Activated T-cell treated with anti-CD3 and anti-CD28 coated beads for 1 hour (primary cell): ENCODE measurements at regions not wholly inside any gene's neighbourhood (a gene's known extent, or its start where the extent isn't known, plus 50 kb on each side); places are given as distances from the start of the nearest gene placed in this dataset.

Source experiments
- DNase-seq: peaks from one replicate; pipeline ENCODE4 v3.0.0-alpha.2; 2020; ENCODE audit warnings: low read depth

DNA sequence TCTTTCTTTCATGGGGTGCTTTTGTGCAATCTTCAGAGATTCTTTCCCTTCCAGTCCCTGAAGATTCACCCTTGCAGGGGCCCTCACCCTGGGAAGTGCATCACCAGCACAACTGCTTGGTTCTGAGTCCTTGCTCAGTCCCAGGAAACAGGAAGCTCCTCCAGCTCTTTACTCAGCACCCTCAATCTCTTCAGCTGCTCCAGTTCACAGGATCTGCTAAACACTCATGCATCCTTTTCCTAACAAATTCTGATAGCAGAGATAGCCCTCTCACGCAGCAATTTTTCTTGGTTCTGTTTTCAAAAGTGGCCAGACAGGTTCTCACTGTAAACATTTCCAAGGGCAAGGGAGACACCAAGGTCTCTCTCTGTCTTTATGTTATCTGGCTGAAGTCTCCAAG, 823.1 kb downstream of the LIG4 start:
- DNase-seq, result no peak

DNA sequence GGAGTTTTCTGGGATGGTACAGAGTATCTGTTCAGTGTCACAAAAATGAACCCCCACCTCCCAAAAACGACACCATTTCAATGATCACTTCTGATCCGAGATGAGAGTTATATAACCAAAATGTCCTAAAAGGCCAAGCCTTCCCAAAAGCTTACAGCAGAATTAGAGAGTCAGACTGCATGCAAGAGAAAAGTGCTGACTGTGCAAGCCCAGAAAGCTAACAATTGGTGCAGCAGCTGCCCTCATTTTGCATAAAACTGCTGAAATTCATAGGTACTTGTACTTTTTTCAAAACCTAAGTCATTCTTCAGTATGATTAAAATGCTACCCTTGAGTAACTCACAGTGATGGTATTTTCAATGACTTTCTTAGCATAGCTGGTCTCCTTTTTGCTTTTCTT, 819.6 kb upstream of the ARGLU1 start:
- DNase-seq, result no peak

DNA sequence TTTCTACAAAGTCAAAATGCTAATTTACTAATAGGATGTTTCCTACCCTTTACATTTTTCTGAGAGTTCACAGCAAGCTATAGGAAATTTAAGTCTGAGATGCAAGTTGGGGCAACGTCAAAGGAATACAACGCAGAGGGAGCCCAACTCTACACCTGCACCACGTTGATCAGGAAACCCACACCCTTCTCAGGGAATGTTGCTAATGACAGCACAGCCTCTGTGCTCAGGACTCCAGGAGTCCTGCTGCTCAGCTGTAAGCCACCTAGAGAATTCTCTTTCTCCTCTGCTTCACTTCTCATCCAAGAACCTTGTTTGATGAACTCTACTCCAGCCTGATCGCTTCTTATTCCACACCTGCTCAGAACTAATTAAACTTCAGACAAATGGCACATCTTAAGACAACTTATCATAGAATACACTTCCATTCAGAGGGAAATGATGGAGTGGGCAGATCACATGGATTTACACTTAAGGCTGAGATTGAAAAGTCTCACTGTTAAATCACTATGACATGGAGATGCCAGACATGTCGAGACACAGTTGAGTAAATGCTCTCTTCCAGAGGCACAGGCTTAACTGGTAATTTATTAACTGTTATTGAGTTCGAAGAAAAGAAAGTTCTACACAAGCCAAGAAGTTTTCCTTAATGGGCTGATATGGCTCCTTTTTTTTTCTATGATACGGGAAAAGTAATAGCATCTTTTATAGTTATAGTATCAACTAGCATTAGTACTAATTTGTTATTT, 811.6 kb upstream of the ARGLU1 start:
- DNase-seq, result no peak

DNA sequence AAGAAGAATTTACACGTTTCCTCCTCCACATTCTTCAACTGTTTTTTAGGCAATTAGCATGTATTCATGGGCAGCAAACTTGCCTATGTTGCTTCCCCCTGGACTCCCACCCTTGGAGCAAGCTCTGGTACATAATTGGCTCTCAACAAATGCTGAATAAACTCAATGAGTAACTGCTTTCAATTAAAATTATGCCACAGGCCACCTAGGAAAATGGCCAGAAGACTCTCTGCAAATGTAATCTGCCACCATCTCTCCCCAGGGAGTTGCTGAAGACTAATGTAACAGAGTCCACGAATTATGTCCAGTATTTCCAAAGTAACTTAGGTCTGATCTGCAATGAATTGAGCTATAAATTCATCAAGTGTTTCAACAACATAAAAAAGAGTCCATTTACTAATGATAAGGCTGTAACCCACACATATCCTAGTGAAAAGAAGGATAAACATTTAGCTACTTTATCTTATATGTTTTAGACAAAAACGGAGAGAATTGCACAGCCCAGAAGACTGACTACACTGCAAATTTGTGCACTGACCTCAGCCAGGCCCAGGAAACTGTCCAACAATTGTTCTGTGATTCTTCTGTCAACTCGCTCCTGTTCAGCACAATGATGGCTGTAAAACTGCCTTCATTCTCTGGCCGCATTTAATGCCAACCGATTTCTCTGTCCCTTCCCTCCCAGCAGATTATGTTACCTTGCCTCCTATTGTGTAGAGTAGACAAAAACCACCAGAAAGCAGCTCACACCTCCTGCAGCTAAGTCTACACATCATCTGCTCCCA, 808.6 kb upstream of the ARGLU1 start:
- DNase-seq, result no peak

DNA sequence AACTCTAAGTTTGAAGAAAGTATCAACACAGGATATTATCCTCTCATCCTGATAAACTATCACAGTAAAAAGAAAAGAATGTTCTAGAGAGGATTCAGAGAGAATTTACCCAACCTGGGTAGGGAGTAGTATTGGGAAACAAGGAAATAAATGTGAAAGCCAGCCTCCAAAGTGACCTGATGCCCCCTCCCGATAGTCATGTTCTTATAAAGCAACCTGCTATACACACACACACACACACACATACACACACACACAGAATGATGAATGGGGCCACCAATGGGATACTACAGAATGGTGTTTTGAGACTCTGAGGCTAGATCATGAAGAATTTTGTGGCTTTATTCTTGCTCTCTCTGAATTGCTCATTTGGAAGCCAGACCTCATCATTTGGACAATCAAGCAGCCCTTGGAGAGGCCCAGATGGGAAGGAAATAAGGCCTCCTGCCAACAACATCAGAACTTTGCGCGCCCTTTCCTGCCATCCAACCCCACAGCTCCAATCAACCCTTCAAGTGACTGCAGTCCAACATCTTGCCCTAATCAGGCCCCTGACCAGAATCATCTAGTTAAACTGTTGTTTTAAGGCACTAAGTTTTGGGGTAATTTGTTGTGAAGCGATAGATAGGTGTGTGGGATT, 807.9 kb upstream of the ARGLU1 start:
- DNase-seq, result no peak

DNA sequence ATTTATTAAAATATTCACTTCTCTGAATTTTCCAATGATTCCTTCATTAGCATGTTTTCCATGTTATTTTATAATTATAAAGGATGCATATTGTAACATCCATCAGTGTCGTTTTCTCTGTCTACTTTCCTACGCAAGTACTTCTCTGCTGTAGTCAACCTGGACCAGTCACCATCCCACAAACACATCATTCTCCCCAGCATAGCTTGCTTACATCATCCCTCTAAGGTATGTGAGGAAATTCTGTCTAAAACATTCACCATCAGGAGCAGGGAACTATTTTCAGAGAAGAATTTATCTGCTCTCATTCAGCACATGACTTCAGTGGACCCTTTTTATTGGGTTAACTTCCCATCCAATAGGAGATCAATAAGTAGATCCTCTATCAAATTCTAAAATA, 806.1 kb upstream of the ARGLU1 start:
- DNase-seq, result no peak

DNA sequence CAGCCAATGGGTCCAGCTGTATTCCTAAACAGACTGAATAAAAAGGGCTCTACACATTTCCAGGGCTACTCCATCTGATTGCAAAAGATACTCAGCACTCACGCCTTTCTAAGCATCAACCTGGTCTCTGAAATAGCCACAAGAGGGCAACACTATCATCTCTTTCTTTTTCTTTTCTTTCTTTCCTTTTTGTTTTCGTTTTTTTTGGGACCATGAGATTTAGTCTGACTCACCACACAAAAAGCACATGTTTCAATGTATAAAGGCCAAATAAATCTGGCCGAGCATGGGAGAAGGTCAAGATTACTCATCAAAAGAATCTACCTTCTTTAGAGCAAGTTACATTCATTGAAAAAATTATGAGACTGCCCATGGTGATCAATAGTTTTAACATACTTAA, 805.6 kb upstream of the ARGLU1 start:
- no peak for DNase-seq

DNA sequence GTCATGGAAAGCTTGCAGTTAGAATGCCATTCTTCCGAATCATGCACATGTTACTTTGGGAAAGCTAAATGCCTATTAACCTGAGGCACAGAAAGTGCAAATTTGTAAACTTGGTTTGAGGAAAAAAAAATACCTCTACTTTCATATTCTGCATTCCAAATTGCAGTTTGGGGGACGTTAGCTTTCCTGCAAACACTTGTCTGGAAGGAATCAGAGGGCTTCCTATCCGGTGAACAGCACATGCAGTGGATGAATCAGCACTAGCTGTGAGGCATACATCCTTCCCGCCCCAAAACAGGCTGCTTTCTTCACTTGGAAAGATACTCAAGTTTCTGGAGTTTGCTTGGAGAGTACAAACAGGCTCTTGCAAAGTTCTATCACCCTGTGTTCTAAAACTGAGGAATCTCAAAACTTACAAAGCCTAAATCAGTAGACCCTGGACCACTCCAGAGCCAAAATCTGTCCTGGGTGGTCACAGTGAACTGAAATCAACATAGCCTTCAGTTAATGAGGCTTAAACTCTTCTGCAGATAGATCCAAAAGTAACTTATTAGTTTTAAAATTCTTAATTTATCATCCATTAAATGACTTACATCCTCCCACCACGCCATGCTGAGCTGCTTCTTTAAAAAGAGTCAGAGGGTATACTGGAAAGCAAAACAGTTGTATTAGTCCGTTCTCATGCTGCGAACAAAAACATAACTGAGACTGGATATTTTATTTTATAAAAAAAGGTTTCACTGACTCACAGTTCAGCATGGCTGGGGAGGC, 802.3 kb upstream of the ARGLU1 start:
- DNase-seq, result no peak

DNA sequence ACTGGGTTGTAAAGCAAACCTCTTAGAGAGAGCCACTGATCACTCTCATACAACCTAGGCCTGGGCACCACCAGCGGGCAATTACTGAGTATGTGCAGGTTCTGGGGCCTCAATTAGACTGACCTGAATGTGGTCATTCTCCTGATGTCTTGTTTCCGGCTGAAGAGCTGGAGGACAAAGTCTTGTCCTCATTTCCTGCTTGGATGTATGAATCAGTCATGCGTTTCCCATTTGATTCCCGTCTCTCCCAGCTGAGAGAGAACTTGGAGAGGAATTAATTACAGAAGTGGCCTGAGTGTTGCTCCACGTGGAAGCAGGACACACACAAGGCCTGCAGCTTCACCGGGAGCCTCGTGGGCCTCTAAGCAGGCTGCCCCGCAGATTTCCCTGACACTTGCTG, 799.3 kb upstream of the ARGLU1 start:
- DNase-seq, result no peak

DNA sequence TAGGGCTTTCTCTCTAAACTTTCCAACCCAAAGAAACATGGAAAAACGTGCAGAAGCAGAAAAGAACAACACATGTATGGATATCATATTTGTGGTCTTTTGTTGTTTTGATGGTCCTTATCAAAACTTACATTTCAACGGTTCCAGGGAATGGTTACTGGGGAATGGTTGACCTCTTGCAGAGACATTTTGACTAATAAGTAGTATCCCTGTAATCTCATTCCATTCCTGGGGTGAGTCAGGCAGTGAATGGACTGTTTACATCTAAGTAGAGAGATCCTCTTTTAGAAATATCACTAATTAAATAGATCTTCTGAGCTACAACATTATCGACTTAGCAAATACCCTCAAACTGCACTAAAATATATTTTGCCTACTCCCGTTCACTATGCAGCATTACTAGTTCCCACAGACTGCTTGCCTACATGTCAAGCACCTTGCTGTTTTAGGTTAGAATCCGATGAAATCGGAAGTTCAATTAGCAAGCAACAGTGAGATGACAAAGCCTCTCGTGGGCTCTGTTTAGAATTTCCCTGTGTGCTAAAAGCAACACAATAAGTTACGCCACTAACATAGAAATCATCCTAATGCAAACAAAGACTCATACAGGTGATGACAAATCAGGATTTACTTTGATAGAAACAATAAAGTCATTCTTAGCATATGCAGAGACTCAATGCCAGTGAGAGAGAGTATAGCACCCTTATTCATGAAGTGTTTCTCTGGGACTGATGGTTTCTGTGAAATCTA, 797.7 kb upstream of the ARGLU1 start:
- DNase-seq, result no peak

DNA sequence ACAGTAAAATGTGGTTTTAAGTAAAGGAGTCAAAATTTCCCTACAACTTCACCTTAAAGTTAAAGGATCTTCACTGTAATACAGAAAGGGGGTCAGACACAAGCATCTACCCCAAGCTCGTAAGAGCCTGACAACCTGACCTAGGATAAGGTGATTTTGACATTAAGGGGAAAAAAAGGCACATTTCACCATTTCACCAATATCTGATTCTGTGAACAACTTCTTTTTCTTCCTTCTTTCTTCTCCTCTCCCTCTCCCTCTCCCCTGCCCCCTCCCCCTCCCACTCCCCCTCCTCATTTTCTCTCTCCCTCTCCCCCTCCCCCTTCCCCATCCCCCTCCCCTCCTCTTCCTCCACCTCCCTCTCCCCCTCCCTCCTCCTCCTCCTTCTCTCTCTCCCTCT, 796.7 kb upstream of the ARGLU1 start:
- DNase-seq, result no peak

DNA sequence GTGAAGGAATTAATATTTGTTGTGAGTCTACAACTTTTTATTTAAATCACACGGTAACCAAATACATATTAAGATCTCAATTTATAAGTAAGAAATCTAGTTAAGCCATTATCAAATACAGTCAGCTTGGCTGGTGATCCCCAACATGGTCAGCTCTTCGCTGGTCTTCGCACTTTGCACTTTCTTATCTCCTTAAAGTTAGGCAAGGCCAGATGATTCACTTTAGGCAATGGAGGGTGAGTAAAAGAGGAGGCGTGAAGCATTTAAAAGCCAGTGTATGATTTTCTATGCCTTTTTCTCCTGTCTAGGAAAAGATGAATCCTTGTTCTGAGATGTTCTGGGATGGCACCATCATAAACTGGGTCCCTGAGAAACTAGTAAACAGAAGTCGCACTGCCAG, 793.7 kb upstream of the ARGLU1 start:
- DNase-seq, result no peak

DNA sequence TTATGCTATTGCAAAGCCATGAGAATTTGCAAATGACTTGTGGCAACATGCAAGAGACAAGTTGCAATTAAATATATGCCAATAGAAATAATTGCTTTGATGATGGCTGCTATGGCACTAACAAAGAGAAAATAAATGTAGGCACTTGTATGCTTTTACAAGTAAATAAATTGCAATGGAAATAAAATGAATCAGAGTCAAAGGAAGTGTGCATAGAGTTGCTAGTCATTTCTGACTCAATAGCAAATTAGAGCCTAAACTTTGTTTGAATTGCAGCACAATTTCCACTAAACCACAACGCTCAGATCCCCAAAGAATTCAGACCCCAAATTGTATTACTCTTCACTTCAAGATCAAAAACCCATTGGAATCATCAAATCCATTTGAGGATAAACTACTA, 792.1 kb upstream of the ARGLU1 start:
- no peak for DNase-seq

DNA sequence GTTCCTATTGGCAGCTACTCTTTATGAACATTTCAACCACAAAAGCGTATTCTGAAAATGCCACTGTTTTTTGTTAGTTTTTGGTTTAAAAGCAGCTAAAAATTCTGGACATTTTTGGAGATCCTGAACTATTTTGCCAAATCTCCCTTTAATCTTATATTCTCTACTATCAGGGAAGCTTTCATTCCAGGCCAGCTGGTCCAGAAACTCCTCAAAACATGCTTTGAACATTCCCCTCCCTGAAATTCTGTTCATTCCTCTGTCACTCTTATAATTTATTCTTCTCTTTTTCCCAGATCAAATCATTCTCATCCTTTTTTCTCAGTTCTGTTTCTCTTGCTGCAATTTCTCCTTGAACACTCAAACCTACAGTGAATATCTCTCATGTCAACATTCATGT, 790.9 kb upstream of the ARGLU1 start:
- DNase-seq, result no peak

DNA sequence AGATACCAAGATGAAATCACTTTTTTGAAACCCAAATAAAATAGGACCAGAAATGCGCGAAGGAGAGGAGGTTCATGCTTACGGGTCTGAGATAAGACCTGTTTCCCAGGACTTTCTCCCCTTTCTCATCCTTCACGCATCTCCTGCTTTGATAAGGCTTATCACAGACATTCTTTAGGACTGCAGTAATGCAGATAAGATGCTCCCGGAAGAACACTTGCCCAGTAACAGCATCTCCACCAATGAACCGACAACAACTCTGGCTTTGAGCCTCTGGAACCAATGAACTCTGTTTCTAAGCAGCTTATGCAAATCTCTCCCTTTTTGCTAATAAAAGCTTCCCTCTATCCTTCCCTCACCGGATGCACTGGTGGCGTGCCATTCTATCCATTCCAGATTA, 783.4 kb upstream of the ARGLU1 start:
- DNase-seq, result no peak

DNA sequence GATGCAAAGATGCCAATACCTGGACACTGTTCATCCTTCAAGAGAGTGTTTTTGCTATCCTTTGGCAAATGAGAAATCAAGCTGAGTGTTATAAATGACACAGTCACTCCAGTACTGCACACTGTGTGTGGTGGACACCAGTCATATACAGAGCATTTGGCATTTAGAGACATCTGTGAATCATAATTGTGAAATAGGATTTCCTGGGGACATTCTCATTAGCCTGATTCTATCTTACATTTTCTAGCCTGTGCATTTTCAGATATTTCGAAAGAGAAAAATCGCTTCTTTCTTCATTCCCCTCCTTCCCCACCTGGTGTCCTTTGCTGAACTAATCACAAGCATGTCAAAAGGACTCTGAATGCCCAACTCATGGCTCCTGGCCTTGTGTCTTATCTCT, 781.0 kb upstream of the ARGLU1 start:
- DNase-seq, result no peak

DNA sequence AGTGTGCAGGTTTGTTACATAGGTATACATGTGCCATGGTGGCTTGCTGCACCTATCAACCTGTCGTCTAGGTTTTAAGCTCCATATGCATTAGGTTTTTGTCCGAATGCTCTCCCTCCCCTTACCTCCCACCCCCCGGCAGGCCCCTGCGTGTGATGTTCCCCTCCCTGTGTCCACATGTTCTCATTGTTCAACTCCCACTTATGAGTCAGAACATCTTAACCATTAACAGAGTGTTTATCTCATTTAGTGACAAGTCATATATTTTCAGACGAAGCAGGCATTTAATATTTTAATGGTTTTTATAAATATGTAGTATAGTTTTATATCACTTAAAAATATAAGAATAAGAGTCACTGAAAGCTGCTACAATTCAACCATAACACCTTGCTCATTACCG, 780.5 kb upstream of the ARGLU1 start:
- DNase-seq, result no peak

DNA sequence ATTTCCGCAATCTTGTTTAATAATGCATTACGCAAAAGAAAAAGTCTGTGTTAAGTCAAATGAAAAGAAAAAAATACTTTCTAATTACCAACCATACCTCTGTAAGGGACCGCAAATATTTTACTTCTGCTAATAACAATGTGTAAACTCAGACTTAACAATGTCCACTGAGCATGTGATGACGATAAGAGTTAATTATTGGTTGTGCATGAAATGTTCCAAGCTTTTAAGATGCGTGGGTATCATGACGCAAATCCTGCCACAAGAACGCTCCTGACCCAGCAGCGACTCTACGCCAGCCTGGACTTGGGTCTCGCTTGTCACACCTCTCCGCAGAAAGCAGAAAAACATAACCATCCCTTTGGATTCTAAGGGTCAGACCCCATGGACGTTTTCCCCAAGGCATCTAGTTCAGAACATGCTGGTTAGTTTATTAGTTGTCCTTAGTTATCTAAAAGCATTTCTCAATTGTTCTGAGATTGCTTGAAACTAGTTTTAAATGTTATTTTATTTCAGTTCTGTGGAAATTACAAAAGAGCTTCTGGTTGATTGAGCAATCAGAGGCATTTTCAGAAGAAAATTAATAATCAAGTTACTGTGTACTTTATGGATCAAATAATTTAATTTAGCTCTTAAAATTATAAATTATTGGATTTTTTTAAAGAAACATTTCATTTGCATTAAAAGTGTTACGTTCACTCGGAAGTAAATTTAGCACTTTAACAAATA, 779.9 kb upstream of the ARGLU1 start:
- DNase-seq, result no peak

DNA sequence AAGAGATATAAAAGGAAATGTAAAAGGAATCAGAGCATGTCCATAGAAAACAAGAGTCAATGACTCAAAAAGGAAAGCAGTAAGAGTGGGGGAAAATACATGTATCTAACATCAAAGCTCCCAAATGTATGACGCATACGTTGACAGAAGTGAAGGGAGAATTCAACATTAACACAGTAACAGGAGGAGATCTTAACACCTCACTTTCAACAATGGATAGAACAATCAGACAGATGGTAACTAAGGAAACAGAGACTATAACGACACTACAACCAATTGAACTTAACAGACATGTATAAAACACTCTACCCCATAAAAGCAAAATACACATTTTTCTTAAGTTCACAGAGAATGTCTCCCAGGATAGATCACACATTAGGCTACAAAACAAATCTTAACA, 774.8 kb upstream of the ARGLU1 start:
- no peak for DNase-seq

DNA sequence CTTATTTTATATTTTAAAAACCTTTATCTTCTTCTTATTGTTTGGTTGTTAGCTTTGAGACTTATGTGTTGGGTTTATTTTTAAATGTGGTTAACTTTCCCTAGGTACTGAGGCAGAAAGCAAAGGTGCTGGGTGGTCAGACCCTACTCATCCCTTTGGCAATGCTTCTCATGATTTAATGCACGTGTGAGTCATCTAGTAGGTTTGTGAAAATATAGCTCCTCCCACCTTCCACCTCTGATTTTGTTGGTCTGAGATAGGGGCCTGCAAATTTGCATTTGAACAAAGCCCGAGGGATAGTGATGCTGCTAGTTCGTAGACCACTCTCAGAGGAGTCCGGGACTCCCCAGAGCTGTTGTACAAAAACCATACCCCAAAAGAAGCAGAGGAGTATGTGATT, 771.3 kb upstream of the ARGLU1 start:
- DNase-seq, result no peak

DNA sequence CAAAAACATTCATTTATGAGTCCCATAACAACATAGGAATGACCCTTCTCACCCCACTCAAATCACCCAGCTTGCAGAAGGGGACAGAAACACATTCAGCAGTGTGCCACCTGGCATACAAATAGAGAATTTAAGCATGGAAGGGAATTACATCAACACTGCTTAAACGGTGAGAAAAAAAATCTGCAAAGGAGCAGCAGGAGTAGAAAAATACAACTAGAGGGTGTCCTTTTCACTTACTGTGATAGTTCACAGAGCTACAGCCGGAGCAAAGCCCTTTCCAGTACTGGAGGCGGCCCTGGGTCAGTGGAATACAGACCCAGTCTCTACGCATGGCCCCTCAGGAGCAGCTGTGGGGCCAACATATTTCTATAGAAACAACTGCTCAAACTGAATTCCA, 764.3 kb upstream of the ARGLU1 start:
- DNase-seq, result no peak
